G401 (cell line): ENCODE measurements at regions not wholly inside any gene's neighbourhood (a gene's known extent, or its start where the extent isn't known, plus 50 kb on each side); places are given as distances from the start of the nearest gene placed in this dataset.

Experiments used
- DNase-seq: peaks from one replicate; pipeline ENCODE4 v3.0.0-alpha.2; 2015; ENCODE audit warnings: low spot score
- in situ Hi-C: cut with HindIII; loops from 2 replicates; pipeline ENCODE4 v1.10.0; 2016; ENCODE audit warnings: low sequenced_read_pairs, mixed read lengths

- DNase-seq, result no peak
- in situ Hi-C loops, result no loop called here
Measured at GRCh38 chr16:85419503-85420408, 193.4 kb upstream of the GSE1 start.

GRCh38 chr16:85420501-85421337, 192.4 kb upstream of the GSE1 start:
- in situ Hi-C loops, result no loop called here
- no peak for DNase-seq

- no peak for DNase-seq
- in situ Hi-C loops, result no loop called here
Measured at GRCh38 chr16:85421338-85422195, 191.6 kb upstream of the GSE1 start.

- in situ Hi-C loops, result no loop called here
- no peak for DNase-seq
Measured at GRCh38 chr16:85422196-85422631, 190.9 kb upstream of the GSE1 start.

- no peak for DNase-seq
- in situ Hi-C loops, result no loop called here
Measured at GRCh38 chr16:85422632-85423550, 190.2 kb upstream of the GSE1 start.

GRCh38 chr16:85423631-85424030, 189.5 kb upstream of the GSE1 start:
- in situ Hi-C loops, result no loop called here
- no peak for DNase-seq

GRCh38 chr16:85424260-85425073, 188.7 kb upstream of the GSE1 start:
- peak; percentile 50 for DNase-seq
- in situ Hi-C loops, result no loop called here

- in situ Hi-C loops, result no loop called here
- no peak for DNase-seq
Measured at GRCh38 chr16:85425074-85425662, 188.0 kb upstream of the GSE1 start.

- no peak for DNase-seq
- in situ Hi-C loops, result no loop called here
Measured at GRCh38 chr16:85426806-85427205, 186.3 kb upstream of the GSE1 start.

GRCh38 chr16:85428168-85428898, 184.8 kb upstream of the GSE1 start:
- DNase-seq, result peak; percentile 66
- in situ Hi-C loops, result no loop called here

GRCh38 chr16:85428899-85429775, 184.0 kb upstream of the GSE1 start:
- no peak for DNase-seq
- in situ Hi-C loops, result no loop called here

- no peak for DNase-seq
- in situ Hi-C loops, result no loop called here
Measured at GRCh38 chr16:85429776-85430522, 183.2 kb upstream of the GSE1 start.

- DNase-seq, result peak; percentile 43
- in situ Hi-C loops, result no loop called here
Measured at GRCh38 chr16:85430523-85431421, 182.3 kb upstream of the GSE1 start.
